ENCODE measurements at regions not wholly inside any gene's neighbourhood (a gene's known extent, or its start where the extent isn't known, plus 50 kb on each side); places are given as distances from the start of the nearest gene placed in this dataset.
A peak's percentile ranks its signal among the peaks of the same experiment; 100 is the strongest.
"Not testable (repeated sequence)": the region's sequence is repeated elsewhere in the genome, so short reads cannot be mapped to it uniquely, and the experiment has no call there.

- DNase-seq = peak; percentile 57 to 72
Measured at GRCh38 chr11:33970984-33971466, 79.1 kb upstream of the LMO2 start.

- no peak for DNase-seq
Measured at GRCh38 chr11:33967451-33967850, 75.6 kb upstream of the LMO2 start.

- DNase-seq = no peak
Measured at GRCh38 chr11:33965032-33965431, 73.2 kb upstream of the LMO2 start.

- DNase-seq = peak; percentile 69 to 72
Measured at GRCh38 chr11:33959855-33960400, 68.1 kb upstream of the LMO2 start.

- DNase-seq = no peak
Measured at GRCh38 chr11:33957304-33957917, 65.5 kb upstream of the LMO2 start.

- no peak for DNase-seq
Measured at GRCh38 chr11:33956611-33957010, 64.7 kb upstream of the LMO2 start.

GRCh38 chr11:33953289-33953688, 61.4 kb upstream of the LMO2 start:
- no peak for DNase-seq

- no peak for DNase-seq
Measured at GRCh38 chr11:33952805-33953204, 60.9 kb upstream of the LMO2 start.

GRCh38 chr11:33949252-33949913, 57.5 kb upstream of the LMO2 start:
- DNase-seq = no peak

- no peak for DNase-seq
Measured at GRCh38 chr11:33948494-33948893, 56.6 kb upstream of the LMO2 start.

GRCh38 chr11:33947918-33948317, 56.0 kb upstream of the LMO2 start:
- DNase-seq = not testable (repeated sequence)

- DNase-seq = no peak
Measured at GRCh38 chr11:33946930-33947329, 55.1 kb upstream of the LMO2 start.

- no peak for DNase-seq
Measured at GRCh38 chr11:33945481-33946268, 53.8 kb upstream of the LMO2 start.

- no peak for DNase-seq
Measured at GRCh38 chr11:33944693-33945424, 53.0 kb upstream of the LMO2 start.

GRCh38 chr11:33944345-33944692, 52.4 kb upstream of the LMO2 start:
- no peak for DNase-seq

- DNase-seq = peak; percentile 83 to 87
Measured at GRCh38 chr11:33942954-33943353, 51.1 kb upstream of the LMO2 start.

- DNase-seq = peak; percentile 45 to 46
Measured at GRCh38 chr11:33941637-33942160, 49.8 kb upstream of the LMO2 start.
